ENCODE measurements at regions not wholly inside any gene's neighbourhood (a gene's known extent, or its start where the extent isn't known, plus 50 kb on each side); places are given as distances from the start of the nearest gene placed in this dataset.

DNA sequence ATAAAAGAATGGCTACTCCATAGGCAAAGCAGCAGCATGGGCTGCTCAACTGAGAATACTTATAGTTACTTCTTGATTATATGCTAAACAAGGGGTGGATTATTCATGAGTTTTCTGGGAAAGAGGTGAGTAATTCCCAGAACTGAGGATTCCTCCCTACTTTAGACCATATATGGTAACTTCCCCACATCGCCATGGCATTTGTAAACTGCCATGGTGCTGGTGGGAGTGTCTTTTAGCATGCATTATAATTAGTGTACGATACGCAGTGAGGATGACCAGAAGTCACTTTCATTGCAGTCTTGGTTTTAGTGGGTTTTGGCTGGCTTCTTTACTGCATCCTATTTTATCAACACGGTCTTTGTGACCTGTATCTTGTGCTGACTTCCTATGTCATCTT, 141.5 kb downstream of the MAGEB17 start:
- TF ChIP-seq, protein P1, sequence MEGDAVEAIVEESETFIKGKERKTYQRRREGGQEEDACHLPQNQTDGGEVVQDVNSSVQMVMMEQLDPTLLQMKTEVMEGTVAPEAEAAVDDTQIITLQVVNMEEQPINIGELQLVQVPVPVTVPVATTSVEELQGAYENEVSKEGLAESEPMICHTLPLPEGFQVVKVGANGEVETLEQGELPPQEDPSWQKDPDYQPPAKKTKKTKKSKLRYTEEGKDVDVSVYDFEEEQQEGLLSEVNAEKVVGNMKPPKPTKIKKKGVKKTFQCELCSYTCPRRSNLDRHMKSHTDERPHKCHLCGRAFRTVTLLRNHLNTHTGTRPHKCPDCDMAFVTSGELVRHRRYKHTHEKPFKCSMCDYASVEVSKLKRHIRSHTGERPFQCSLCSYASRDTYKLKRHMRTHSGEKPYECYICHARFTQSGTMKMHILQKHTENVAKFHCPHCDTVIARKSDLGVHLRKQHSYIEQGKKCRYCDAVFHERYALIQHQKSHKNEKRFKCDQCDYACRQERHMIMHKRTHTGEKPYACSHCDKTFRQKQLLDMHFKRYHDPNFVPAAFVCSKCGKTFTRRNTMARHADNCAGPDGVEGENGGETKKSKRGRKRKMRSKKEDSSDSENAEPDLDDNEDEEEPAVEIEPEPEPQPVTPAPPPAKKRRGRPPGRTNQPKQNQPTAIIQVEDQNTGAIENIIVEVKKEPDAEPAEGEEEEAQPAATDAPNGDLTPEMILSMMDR (IDR thresholded peaks at IDR 0.05 in 8 of 11, conservative IDR thresholded peaks at IDR 0.05 in 3 of 11), result no peak
- TF ChIP-seq POLR2A (IDR thresholded peaks at IDR 0.05) (no peak), POLR2AphosphoS5 (IDR thresholded peaks at IDR 0.05) (no peak)
